IMR-90 (cell line): ENCODE measurements at regions not wholly inside any gene's neighbourhood (a gene's known extent, or its start where the extent isn't known, plus 50 kb on each side); places are given as distances from the start of the nearest gene placed in this dataset.

Source experiments
- ATAC-seq: fragments of 200-7000 bp; cut with Tn5 transposase; 2 replicates; pipeline ENCODE4 v1.9.1; 2020; ENCODE audit warnings: low read depth, mild to moderate bottlenecking, moderate library complexity
- BruUV-seq: library from RNA; stranded (reverse); fragments of 400-500 nt; replicated peaks from 2 replicates; lab custom pipeline; 2021; lab: Mats Ljungman, UMichigan
- CTCF ChIA-PET: fragments of 300-600 bp; formaldehyde crosslinking; extraction: SDS; loops from one replicate; lab custom pipeline; 2021; ENCODE audit warnings: antibody characterized with exemption; lab: Yijun Ruan, JAX
- POLR2A ChIA-PET: fragments of 300-600 bp; sonication (Branson Sonifier 250); formaldehyde crosslinking; loops from one replicate; lab custom pipeline; 2022; ENCODE audit warnings: antibody characterized with exemption; ENCODE audit not compliant: unreplicated experiment; lab: Charles Lee
- DNase-seq: peaks from one replicate; pipeline ENCODE4 v3.0.0; 2013
- H2AFZ ChIP-seq: replicated peaks from 2 replicates; pipeline ENCODE3; 2013; ENCODE audit warnings: low read length, mild to moderate bottlenecking; ENCODE audit not compliant: poor library complexity
- H2AK5ac ChIP-seq: 2 replicates; pipeline ENCODE4 v1.6.1; 2013; ENCODE audit warnings: low read depth, low read length, inconsistent platforms
- H2AK9ac ChIP-seq: replicated peaks from 2 replicates; pipeline ENCODE3; 2013; ENCODE audit warnings: mild to moderate bottlenecking, low read depth, low read length, moderate library complexity; ENCODE audit not compliant: poor library complexity
- H2BK120ac ChIP-seq: 2 replicates; pipeline ENCODE4 v1.6.1; 2013; ENCODE audit warnings: low read depth, low read length, inconsistent platforms
- H2BK15ac ChIP-seq: 3 replicates; pipeline ENCODE4 v1.6.1; 2013; ENCODE audit warnings: low read depth, low read length, inconsistent platforms
- H2BK20ac ChIP-seq: 2 replicates; pipeline ENCODE4 v1.6.1; 2013; ENCODE audit warnings: low read depth, mild to moderate bottlenecking, inconsistent platforms, low read length, moderate library complexity
- H2BK5ac ChIP-seq: 2 replicates; pipeline ENCODE4 v1.6.1; 2013; ENCODE audit warnings: mild to moderate bottlenecking, low read depth, low read length, inconsistent platforms; ENCODE audit not compliant: poor library complexity, severe bottlenecking
- H3K14ac ChIP-seq: replicated peaks from 2 replicates; pipeline ENCODE4 v1.6.1; 2013; ENCODE audit warnings: low read depth, low read length, inconsistent platforms
- H3K18ac ChIP-seq: 2 replicates; pipeline ENCODE4 v1.6.1; 2013; ENCODE audit warnings: low read depth, low read length, control low read depth
- H3K23ac ChIP-seq: 2 replicates; pipeline ENCODE4 v1.6.1; 2013; ENCODE audit warnings: low read depth, low read length, inconsistent platforms
- H3K27ac ChIP-seq: 2 replicates; pipeline ENCODE4 v1.5.1; 2013; ENCODE audit warnings: mild to moderate bottlenecking, control low read depth, low read length; ENCODE audit not compliant: insufficient read depth
- H3K27me3 ChIP-seq: 2 replicates; pipeline ENCODE4 v1.6.1; 2013; ENCODE audit warnings: low read length; ENCODE audit not compliant: control insufficient read depth, insufficient read depth
- H3K36me3 ChIP-seq: 2 replicates; pipeline ENCODE4 v1.6.1; 2013; ENCODE audit warnings: low read length, mixed read lengths; ENCODE audit not compliant: control insufficient read depth, insufficient read depth
- H3K4ac ChIP-seq: 2 replicates; pipeline ENCODE4 v1.6.1; 2013; ENCODE audit warnings: low read depth, low read length, inconsistent platforms
- H3K4me1 ChIP-seq: 2 replicates; pipeline ENCODE4 v1.6.1; 2013; ENCODE audit warnings: low read length, mixed read lengths; ENCODE audit not compliant: control insufficient read depth, insufficient read depth
- H3K4me2 ChIP-seq: 2 replicates; pipeline ENCODE4 v1.6.1; 2013; ENCODE audit warnings: low read depth, mild to moderate bottlenecking, control low read depth, low read length, moderate library complexity
- H3K4me3 ChIP-seq: 2 replicates; pipeline ENCODE4 v1.5.1; 2013; ENCODE audit warnings: low read depth, mild to moderate bottlenecking, control low read depth, low read length, moderate library complexity; ENCODE audit not compliant: insufficient read depth
- H3K56ac ChIP-seq: 2 replicates; pipeline ENCODE4 v1.6.1; 2013; ENCODE audit warnings: low read length, inconsistent platforms; ENCODE audit not compliant: insufficient read depth; ENCODE audit errors: extremely low read depth
- H3K79me1 ChIP-seq, 2 experiments: 2 replicates each; pipeline ENCODE4 v1.6.1; 2013; ENCODE audit warnings: low read length in 2 of 2, inconsistent platforms in 1 of 2, low read depth in 1 of 2
- H3K9ac ChIP-seq: 2 replicates; pipeline ENCODE4 v1.6.1; 2013; ENCODE audit warnings: low read depth, low read length, control low read depth
- H3K9me1 ChIP-seq: 2 replicates; pipeline ENCODE4 v1.6.1; 2013; ENCODE audit warnings: low read length, inconsistent platforms; ENCODE audit not compliant: insufficient read depth
- H3K9me3 ChIP-seq: 2 replicates; pipeline ENCODE4 v1.6.1; 2013; ENCODE audit warnings: low read length; ENCODE audit not compliant: control insufficient read depth, insufficient read depth
- H4K20me1 ChIP-seq: 2 replicates; pipeline ENCODE4 v1.6.1; 2013; ENCODE audit warnings: low read length, inconsistent platforms; ENCODE audit not compliant: insufficient read depth
- H4K5ac ChIP-seq: 2 replicates; pipeline ENCODE4 v1.6.1; 2013; ENCODE audit warnings: mild to moderate bottlenecking, low read depth, low read length, control low read depth
- H4K8ac ChIP-seq, 2 experiments: 2 replicates each; pipeline ENCODE4 v1.6.1; 2013; ENCODE audit warnings: low read depth in 2 of 2, low read length in 2 of 2, control low read depth in 1 of 2, inconsistent platforms in 1 of 2
- H4K91ac ChIP-seq: 2 replicates; pipeline ENCODE4 v1.6.1; 2013; ENCODE audit warnings: low read depth, low read length, inconsistent platforms; ENCODE audit not compliant: insufficient read depth
- POLR2A ChIP-seq: IDR thresholded peaks from 2 replicates; pipeline ENCODE4 v1.6.1; 2012; ENCODE audit warnings: mild to moderate bottlenecking, low read depth, low read length
- RAD21 ChIP-seq: IDR thresholded peaks from 2 replicates; pipeline ENCODE4 v1.6.1; 2012; ENCODE audit warnings: low read length, improper control_type of control experiment
- WGBS, 2 experiments: methylation state at CpG; one replicate each; pipeline versions ENCODE4 v1.1.5 to v1.1.7; 2013; ENCODE audit warnings: missing lambda C conversion rate in 2 of 2; ENCODE audit not compliant: insufficient read length in 1 of 2; ENCODE audit errors: extremely low coverage in 2 of 2; 5-methylcytosine and 5-hydroxymethylcytosine counted together
- dilution Hi-C: fragments of 300-500 bp; cut with HindIII; formaldehyde crosslinking; loops from one replicate; pipeline ENCODE4 v1.14.3; 2018; ENCODE audit warnings: low sequenced_read_pairs; ENCODE audit not compliant: unreplicated experiment
- in situ Hi-C: fragments of 300-500 bp; cut with MboI; formaldehyde crosslinking; loops from 3 replicates; pipeline ENCODE4 v1.14.3; 2019; ENCODE audit warnings: low sequenced_read_pairs, inconsistent platforms, mixed read lengths
- intact Hi-C: fragments of 100-400 bp; cut with micrococcal nuclease; formaldehyde crosslinking; loops from 2 replicates; pipeline ENCODE4 v1.10.0; 2022

DNA sequence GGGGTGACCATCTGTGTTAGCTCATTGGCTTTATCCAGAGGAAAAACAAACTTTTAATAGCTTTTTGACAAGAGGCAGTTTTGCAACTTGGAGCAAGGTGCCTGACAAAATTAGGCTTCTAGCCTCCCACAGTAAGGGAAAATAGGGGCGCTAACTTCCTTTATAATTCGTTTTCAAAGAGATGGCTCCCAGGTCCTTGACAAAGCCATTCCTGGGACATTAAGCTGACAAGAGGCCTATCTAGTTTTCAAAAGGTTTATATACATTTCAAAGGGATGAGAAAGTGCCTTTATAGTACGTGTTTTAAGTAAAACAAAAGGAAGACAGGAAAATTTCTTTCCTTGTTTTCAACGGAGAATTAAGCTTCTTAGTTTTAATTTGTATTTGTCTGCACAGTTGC, 159.4 kb upstream of the GCFC2 start:
- Histone ChIP-seq H3K4me2 (no peak overlapping the region), H2BK120ac (no peak overlapping the region), H3K4ac (no peak overlapping the region), H4K5ac (no peak overlapping the region), H3K23ac (no peak overlapping the region), H3K9ac (no peak overlapping the region), H3K36me3 (no peaks in the 10 kb centered on the region), H2AK5ac (no peak overlapping the region), H4K8ac (no peak overlapping the region), H3K18ac (no peak overlapping the region), H4K91ac (no peak overlapping the region), H2BK5ac (no peak overlapping the region), H2BK15ac (no peak overlapping the region), H3K27ac (no peak overlapping the region), H2BK20ac (no peak overlapping the region), H3K27me3 (no peaks in the 10 kb centered on the region), H3K9me1 (no peaks in the 10 kb centered on the region), H3K9me3 (no peaks in the 10 kb centered on the region), H2AFZ (no peak overlapping the region), H3K56ac (no peak overlapping the region), H4K20me1 (no peaks in the 10 kb centered on the region), H2AK9ac (no peak overlapping the region), H3K4me1 (no peaks in the 10 kb centered on the region), H3K79me1 (no peaks in the 10 kb centered on the region), H3K14ac (no peak overlapping the region), H3K4me3 (no peak overlapping the region)
- in situ Hi-C loops (no loop called here), dilution Hi-C loops (no loop called here), intact Hi-C loops (no loop called here)
- DNase-seq (no peak), ATAC-seq (no peak)
- no peak for TF ChIP-seq POLR2A
- TF ChIP-seq RAD21 = no peak
- POLR2A ChIA-PET = no interaction called here
- CTCF ChIA-PET = no interaction called here
- BruUV-seq = no TSS peak
- WGBS, 2 experiments = no CpG with 5 or more reads among the region's 4 CpGs
